Epithelial cell of proximal tubule (primary cell): ENCODE measurements at regions not wholly inside any gene's neighbourhood (a gene's known extent, or its start where the extent isn't known, plus 50 kb on each side); places are given as distances from the start of the nearest gene placed in this dataset.

ENCODE experiments used
- DNase-seq: peaks from one replicate; pipeline ENCODE4 v3.0.0-alpha.2; 2011; ENCODE audit warnings: low read depth
- H3K4me3 ChIP-seq: 2 replicates; pipeline ENCODE4 v1.5.1; 2011; ENCODE audit warnings: low read depth, mild to moderate bottlenecking, low read length
- CTCF ChIP-seq: conservative IDR thresholded peaks from 2 replicates; pipeline ENCODE4 v1.5.1; 2012; ENCODE audit warnings: low read depth, mild to moderate bottlenecking, low read length

- DNase-seq = no peak
- H3K4me3 ChIP-seq = no peak overlapping the region
- TF ChIP-seq CTCF = no peak
Observed at GRCh38 chr12:111084605-111085004, 164.2 kb upstream of the MYL2 start.

GRCh38 chr12:111084158-111084557 is 163.8 kb upstream of the MYL2 start:
- H3K4me3 ChIP-seq = no peak overlapping the region
- no peak for DNase-seq
- no peak for TF ChIP-seq CTCF

- no peak for DNase-seq
- H3K4me3 ChIP-seq = no peak overlapping the region
- TF ChIP-seq CTCF = no peak
Observed at GRCh38 chr12:111081600-111081999, 161.2 kb upstream of the MYL2 start.

GRCh38 chr12:111078731-111079130 is 158.4 kb upstream of the MYL2 start:
- TF ChIP-seq CTCF = no peak
- no peak for DNase-seq
- H3K4me3 ChIP-seq = no peak overlapping the region

GRCh38 chr12:111076611-111077451 is 156.5 kb upstream of the MYL2 start:
- no peak for DNase-seq
- H3K4me3 ChIP-seq = no peak overlapping the region
- TF ChIP-seq CTCF = no peak

GRCh38 chr12:111076199-111076598 is 155.8 kb upstream of the MYL2 start:
- H3K4me3 ChIP-seq = no peak overlapping the region
- no peak for TF ChIP-seq CTCF
- no peak for DNase-seq

- H3K4me3 ChIP-seq = no peak overlapping the region
- TF ChIP-seq CTCF = no peak
- DNase-seq = no peak
Observed at GRCh38 chr12:111074965-111075364, 154.6 kb upstream of the MYL2 start.
